Posterior vena cava (tissue), 2 donors: ENCODE measurements at regions not wholly inside any gene's neighbourhood (a gene's known extent, or its start where the extent isn't known, plus 50 kb on each side); places are given as distances from the start of the nearest gene placed in this dataset.

Source experiments
- DNase-seq: peaks from one replicate; pipeline ENCODE4 v3.0.0-alpha.2; 2020; ENCODE audit warnings: low spot score
- intact Hi-C, 2 donors: fragments of 100-400 bp; cut with DNase I; formaldehyde crosslinking; loops; one replicate each; pipeline versions ENCODE4 v1.14.1 to v1.14.2; 2022 to 2023
- donor health status: DM: yes; HTN: yes; CAD: no.
- donor health status: DM: yes; HTN: yes; CAD: no.

DNA sequence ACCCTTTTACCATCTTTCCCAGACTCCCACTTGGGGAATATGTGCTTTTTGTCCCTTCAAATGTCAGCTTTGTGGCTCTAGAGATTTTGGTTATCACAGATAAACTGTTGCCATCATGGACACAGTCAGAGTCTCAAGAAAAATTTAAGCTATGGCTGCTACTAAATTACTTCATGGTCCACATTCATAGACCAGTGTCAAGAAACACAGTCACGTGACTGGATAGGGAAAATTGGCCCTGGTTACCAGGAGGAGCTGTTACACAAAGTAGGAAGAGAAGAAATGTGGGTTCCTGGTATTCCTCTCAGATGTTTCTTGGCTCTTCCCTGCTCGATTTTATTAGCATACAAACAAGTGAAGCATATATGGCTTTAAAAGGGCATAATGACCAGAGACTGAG lies 348.9 kb downstream of the NDFIP2 start:
- no peak for DNase-seq
- intact Hi-C loops: no loop called here

DNA sequence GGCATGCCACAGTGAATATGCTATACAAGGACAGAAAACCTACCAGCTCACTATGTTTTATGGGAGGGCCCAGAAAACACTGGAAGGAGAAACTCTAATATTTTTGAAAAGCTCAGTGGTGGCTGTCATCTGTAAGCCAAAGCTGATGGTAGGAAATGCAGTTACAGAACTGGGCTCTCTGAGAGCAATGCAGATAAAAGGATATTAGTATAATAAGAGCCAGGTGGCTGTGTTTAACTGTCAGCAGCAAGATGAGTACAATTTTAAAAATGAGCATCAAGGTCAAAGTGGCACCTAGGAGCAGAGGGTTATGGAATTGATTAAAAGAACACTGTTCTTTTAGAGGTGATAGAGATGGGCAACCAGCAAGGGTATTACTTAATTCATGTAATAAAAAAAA lies 345.0 kb downstream of the NDFIP2 start:
- intact Hi-C loops: no loop called here
- no peak for DNase-seq

DNA sequence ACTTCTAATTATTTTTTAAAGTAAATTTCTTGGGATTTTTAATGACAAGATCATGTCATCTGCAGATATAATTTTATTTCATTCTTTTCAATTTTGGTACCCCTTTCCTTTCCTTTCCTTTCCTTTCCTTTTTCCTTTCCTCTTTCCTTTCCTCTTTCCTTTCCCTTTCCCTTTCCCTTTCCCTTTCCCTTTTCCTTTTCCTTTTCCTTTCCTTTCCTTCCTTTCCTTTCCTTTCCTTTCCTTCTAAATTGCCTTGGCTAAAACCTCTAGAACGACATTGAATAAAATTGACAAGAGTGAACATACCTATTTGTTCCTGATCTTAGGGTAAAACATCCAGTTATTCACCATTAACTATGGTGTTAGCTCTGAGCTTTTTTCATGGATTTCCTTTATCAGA lies 334.1 kb downstream of the NDFIP2 start:
- no peak for DNase-seq
- intact Hi-C loops: no loop called here

DNA sequence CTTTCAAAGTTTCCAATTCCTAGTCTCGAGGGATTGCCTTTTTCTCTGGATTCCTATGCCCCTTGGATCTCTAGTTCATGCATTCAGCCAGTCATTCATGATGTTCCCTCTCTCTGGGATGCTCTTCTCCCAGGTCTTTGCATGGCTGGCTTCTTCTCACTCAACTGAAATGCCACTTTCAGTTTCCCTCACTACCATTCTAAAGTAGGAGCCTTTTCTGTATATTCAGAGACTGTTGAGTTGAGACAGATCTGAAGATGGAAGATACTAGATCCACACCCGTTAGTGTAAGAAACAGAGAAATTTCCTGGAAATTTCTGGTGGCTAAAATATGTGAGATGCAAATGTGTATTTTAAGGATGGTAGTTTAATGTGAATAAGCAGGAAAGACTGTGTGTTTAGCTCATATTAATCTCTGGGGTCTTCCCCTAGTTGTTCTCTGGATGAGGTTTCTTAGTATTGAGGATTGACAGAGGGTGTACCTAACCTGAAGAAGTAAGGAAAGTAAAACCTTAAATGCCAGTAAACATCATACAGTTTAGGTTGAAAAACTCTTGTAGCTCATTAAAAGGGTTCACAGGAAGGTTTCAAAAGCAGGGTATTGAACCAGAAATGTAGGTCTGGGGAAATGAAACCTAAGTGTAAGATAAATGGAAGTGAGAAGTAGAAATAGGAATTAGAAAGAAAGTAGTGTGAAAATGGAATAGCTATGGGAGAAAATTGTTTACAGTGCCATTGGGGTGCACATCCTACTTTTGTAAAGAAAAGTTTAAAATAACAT lies 331.3 kb downstream of the NDFIP2 start:
- intact Hi-C loops: no loop called here
- DNase-seq: no peak

DNA sequence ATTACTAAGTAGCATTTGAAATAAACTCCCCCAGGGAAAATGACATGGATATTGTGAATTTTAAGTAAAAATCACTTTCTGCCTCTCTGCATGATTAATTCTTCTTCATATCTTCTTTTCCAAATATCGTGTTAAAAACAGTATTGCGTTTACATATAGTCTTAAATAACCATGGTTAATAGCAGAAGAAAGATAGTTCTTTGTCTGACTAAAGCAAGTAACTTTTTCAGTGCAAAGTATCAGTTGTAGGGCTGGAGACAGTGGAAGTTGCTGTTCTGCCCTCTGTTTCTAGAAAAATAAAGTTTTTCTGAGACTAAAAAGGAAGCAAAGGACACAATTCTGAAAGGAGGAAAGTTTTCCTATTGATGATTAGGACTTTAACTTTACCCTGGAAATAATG lies 330.2 kb downstream of the NDFIP2 start:
- intact Hi-C loops: no loop called here
- DNase-seq: no peak

DNA sequence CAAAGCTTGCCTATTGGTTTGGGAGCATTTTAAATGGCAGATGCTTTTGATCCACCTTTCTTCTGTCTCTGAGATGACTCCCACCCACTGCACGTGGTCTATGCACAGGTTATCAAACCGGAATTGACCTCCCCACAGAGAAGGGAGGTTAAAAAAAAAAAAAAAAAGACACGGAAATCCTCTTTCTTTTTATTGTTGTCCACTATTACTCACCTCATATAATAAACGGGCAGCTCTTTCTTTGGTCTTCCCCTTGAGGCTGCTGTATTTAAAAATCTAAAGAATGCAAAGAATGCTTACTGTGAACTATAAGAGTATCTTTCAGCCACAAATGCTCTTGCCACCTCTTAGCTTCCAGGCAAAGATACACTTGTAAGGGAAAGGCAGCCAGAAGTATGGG lies 329.7 kb downstream of the NDFIP2 start:
- intact Hi-C loops: no loop called here
- DNase-seq: no peak

DNA sequence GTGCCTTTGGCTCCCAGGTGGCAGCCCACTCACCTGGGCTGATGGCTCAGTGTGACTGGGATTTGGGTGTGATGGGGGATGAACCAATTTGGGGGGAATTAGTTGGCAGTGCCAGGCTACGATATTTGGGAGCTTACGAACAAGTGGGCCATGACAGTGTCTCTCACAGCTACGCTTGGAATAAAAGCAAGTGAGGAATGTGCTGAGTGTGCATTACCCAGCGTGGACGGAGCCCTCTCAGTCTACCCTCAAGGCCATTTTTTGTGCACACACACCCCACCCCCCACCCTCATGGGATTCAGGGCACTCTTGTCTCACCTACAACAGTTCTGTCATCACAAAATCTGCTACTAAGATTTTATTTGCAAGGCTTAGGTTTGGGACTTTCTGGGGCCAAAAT lies 329.1 kb downstream of the NDFIP2 start:
- intact Hi-C loops: no loop called here
- no peak for DNase-seq

DNA sequence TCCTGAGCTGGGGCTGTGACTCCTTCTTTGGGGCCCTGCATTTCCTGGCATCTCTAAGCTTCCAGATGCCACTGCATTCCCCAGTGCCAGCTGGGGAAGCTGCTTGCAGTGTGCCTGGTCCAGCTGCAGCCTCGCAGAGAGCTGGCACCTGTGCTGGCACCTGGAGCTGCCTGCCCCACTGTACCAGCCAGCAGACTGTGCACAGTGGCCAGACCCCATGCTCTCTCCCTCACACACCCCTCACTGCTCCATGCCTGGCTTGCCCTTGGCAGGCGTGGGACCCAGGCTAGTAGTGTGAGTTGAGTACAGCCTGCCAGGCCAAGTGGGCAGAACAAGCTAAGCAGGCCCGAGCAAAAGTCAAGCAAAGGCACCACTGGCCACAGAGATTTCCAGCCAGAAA lies 327.5 kb downstream of the NDFIP2 start:
- no peak for DNase-seq
- intact Hi-C loops: no loop called here

DNA sequence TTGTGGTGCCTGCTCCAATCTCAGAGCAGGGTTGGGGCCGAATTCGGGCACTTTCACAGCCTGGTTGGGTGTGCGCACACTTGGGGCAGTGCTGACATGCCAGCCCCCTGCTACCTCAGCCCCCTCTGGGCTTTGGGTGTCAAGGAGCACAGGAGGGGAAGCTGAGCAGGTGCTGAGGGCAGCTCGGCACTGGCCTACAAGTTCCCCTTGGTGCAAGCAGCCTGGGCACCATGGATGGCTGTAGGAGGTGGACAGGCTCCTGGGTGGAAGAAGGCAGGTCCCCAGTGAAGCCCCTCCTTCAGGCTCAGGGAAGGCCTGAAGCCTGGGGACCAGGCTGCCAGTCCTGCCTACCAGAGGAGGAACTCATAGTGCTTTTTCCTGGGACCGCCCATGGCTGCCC lies 326.6 kb downstream of the NDFIP2 start:
- no peak for DNase-seq
- intact Hi-C loops: no loop called here

DNA sequence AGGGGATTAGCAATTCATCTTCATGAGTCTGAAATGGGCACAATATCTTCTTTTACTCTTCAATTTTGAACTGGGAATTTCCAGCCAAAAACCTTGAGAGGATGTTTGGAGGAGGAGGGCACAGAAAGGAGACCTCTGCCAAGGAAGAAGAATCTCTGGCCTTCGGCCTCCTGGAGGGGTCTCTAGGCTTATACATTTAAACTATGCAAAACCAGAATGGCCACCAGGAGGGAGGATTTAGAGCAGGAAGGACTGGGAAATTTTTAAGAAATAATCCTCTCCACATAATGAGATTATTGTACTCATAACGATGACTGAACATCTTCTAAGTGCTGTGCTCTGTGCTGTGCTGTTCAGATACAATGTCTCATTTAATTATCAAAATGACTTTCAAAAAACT lies 325.9 kb downstream of the NDFIP2 start:
- DNase-seq: no peak
- intact Hi-C loops: no loop called here

DNA sequence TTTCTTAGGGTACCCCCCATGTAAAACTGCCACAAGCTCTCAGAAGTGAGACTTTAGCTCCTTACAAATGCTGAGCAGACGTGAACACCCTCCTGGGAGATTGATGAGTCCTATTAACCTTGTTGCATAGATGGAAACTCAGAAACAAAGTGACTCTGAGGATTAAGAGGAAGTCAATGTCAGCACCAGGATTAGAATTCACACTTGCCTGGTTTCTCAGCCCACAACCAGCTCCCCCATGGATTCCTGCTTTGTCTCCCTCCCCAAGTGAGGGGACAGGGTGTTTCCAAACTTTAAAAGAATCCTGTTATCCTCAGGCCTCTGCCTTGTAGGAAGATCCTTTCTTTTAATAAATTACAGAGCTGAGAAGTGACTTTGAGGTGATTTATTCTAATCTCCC lies 324.4 kb downstream of the NDFIP2 start:
- intact Hi-C loops: no loop called here
- DNase-seq: no peak

DNA sequence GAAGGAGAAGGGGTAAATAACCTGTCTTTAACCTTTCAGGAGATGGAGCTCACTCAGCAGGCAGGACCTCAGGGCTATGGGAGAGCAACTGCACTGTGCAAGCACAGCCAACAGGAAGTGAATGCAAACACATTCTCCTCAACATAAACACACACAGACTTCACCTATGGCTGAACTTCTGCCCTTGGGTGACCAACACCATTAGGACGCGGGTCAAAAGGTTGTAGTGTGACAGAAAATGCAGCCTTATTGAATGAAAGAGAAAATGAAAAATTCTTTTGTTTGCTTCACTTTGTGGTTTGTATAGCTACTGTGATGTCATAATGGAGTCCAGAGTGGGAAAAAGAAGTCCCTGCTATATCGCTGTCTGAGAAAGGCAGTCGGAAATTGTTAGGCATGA lies 323.0 kb downstream of the NDFIP2 start:
- intact Hi-C loops: no loop called here
- DNase-seq: no peak

DNA sequence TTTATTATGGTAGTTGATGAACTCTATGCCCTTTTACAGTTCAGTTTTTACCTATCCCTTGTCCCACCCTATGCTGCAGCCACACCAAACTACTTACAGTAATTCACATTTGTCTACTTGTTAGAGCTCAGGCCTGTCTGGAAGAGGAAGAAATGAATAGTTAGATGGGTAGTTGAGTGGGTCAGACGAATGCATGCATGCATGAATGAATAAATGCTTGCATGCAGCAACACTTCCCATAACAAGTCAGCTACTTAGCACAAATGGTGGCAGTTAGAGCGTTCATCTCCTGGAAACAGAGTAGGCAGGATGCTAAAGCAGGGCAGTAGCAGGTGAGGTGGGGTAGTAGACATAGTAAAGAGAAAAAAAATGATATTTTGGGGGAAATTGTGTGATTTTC lies 322.3 kb downstream of the NDFIP2 start:
- DNase-seq: no peak
- intact Hi-C loops: no loop called here

DNA sequence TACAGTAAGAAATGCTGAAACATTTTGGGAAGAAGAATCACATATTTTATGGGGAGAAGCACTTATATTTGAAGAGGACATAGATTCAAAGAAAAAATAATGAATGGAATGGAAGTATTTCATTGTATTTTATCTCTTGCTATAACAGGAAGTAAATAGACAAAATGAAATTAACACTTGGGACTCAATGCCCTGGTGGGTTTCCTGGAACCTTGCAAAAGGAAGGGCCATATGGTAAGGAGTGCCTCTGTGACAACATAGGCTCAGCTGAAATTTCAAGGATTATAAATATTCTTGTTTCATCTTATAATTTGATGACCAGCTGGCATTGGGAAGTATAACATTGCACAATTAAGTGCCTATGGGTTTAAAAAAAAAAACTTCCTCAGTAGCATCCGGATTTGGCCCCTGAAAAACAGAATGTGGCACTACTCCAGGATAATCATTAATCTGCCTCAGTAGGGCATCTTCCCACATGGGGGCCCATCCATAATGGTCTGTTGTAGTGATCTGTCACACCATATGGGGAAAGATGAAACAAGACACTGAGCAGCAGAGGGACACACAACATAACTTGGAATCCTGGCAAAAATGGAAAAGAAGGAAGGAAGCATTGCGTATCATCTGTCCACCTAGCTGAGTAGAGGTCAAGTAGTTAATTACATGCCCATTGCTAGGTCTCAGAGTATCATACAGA lies 321.6 kb downstream of the NDFIP2 start:
- intact Hi-C loops: no loop called here
- DNase-seq: no peak

DNA sequence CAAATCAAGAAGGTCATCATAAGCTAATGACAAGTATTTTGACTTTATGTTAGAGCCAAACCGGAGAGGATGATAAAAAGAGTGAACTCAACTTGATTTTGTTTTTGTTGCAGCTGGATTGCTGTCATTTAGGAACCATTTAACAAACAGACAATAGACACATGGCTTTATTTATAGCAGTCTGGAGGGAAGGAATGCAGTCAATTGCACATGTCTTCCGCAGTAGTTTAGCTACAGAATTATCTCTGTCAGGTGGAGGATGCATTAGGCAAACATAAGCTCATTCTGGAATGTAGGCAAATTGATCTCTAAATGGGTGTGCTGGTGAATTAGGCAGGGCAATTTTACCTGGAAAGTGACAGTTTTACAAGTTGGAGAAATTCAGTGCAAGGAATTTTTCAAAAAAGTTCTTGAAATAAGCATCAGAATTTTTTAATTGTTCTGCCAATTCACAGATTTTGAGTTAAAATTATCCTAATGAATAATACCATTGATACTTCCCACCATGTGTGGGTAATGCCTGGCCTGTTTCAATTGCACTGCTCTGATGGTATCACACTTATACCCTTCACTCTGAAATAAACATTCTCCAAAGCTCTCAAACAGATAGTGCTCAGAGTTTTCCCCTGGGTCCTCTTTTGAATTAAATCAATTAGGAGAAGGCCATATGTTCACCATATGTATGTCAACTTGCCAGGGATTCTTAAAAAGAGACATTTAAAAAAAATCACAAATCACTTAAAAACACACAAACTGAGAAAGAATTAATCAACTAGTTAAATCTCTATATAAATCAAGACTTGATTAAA lies 318.3 kb downstream of the NDFIP2 start:
- intact Hi-C loops: no loop called here
- no peak for DNase-seq

DNA sequence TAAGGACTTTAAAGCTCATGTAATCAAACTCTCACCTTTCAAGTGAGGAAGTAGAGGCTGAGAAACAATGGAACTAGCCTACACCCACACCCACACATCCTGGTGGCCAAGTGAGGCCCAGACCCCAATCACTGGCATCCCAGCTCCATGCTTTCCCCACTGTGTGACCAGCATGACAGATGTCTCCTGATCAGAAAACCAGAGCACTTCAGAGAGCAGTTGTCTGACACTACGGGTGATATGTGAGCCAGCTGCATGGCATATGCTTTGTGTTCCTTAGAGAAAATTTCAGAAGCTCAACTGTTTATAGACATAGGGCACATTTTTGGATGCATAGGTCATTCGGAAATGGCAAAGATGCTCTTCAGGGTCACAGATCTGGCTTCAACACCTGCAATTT lies 315.2 kb downstream of the NDFIP2 start:
- DNase-seq: no peak
- intact Hi-C loops: no loop called here

DNA sequence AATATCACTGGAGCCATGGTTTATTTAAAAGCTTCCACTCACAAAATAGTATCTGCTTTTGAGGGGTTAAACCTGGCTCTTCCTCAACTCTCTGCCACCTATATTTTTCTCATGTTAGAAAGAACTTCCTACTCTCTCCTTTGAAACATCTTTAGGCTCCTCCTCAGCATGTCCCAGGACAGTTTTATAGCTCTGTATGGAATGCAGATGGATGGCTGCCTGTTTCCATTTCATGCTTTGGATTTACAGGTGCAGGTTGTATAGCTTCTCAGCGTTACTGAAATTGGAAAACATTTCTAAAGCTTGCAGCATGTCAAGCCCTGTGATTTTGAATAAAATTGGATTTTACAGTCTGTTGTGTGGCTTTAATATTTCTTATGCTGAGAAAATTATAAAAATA lies 314.0 kb downstream of the NDFIP2 start:
- DNase-seq: no peak
- intact Hi-C loops: no loop called here

DNA sequence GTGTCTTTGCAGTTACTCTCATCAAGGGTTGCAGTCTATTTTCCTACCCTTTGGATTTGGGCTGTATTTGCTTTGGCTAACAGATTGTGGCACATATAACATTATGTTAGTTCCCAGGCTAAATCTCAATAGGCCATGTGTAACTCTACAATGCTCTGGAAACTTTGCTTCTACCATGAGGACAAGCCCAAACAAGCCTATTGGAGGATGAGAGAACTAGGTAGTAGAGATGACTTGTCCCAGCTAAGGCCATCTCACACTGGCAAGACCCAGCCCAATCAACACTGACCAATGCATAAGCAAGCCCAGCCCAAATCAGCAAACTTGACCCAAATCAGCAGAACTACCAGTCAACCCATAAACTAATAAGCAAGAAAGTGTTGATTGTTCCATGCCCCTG lies 311.8 kb downstream of the NDFIP2 start:
- intact Hi-C loops: no loop called here
- no peak for DNase-seq

DNA sequence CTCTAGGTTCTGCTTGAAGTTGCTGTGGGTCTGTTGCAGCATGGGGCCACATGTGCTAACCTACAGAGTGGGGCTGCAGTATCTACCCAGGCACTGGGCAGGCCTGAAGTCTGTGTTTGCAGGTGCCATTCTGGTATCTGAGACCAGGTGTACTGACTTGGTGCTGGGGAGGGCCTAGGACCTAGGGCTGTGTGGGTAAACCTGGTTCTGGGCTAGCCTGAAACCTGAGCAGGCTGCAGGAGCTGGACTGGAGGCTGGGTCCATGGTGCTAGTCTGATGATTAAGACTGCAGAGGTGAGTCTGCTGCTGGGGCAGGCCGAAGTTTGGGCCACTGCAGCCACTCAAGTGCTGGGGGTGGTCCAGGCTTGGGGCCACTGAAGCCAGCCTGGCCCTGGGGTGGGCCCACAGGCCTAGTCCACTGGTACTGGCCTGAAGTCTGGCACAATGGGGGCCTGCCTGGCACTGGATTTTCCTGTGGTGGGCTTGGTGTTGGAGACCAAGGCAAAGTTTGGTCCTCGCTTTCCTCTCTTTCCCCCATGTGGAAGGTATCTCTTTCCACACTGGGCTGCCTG lies 310.6 kb downstream of the NDFIP2 start:
- DNase-seq: peak; percentile 62
- intact Hi-C loops: no loop called here

DNA sequence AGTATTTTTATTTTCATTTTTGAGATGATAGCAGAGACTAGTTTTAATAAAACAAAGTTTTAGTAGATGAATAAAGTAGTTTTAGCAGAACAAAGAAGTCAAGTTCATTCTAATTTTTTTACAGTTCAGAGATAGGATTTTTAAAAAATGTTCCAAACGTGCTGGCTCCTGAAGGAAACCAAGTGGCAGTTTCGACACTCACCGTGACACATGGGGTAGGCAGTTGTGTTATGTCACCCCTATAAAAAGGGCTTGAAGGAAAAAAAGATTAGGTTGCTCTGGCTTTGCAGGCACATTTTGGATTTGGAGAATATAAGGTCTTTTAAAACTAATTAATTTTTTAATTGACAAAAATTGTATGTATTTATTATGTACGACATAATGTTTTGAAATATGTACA lies 305.2 kb downstream of the NDFIP2 start:
- intact Hi-C loops: no loop called here
- DNase-seq: no peak
